NCI-H2107 treated with DMSO at 0.1 percent for 48 hours (cell line): ENCODE measurements at regions not wholly inside any gene's neighbourhood (a gene's known extent, or its start where the extent isn't known, plus 50 kb on each side); places are given as distances from the start of the nearest gene placed in this dataset.

Experiments
- DNase-seq: peaks from one replicate; lab custom pipeline; 2025; ENCODE audit not compliant: unreplicated experiment; lab: John Stamatoyannopoulos, UW

DNA sequence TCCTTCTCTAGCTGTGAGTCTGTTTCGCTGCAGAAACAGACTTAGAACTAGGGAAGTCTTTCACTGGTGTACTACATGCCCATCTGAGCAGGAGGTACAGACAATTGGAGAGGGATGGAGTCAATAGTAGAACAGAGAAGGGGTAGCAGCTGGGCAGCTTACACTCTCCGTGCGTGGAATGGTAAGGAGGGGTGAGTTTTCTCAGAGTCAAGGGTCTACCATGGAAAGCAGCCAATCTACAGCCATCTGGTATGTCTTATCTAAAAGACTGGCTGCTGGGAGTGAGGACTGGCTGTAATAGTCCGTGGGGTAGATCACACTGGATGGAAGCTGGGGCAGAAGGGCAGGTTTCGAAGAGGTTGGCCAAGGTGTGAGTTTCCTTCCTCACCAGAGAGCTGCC is 137.3 kb upstream of the TENM4 start:
- DNase-seq, result no peak

DNA sequence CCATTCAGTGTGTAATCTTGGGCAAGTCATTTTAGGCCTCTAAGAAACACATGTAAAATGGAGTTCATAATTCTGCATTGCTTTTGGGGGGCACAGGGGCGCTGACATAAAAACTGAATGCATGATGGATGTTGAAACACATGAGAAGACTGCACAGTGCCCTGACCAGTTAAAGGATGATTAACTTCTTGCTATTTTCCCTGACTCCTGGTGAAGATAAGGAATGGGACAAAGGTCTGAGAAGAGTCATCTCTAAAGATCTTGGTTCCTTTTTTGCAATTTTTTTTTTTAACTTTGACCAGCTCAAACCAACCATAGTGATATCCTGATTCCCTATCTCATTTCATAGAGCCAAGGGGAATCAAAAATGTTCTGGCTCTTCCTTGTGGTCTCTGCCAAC is 134.9 kb upstream of the TENM4 start:
- DNase-seq, result no peak

DNA sequence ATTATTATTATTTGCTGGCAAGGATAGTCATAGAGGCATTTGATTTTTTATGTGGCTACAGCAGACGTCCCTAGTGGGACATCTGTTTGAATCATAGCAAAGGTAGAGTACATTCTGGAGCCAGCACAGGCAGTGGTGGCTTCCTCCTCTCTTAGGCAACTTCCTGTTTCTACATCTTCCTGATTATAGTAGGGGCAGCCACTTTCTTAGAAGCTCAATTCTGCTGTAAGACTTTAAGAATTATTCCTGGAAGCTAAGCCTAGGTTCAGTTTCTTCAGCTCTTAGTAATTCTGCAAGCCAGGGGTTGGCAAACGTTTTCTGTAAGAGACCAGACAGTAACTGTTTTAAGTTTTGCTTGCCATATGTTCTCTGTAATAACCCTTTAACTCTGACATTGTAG is 129.3 kb upstream of the TENM4 start:
- no peak for DNase-seq

DNA sequence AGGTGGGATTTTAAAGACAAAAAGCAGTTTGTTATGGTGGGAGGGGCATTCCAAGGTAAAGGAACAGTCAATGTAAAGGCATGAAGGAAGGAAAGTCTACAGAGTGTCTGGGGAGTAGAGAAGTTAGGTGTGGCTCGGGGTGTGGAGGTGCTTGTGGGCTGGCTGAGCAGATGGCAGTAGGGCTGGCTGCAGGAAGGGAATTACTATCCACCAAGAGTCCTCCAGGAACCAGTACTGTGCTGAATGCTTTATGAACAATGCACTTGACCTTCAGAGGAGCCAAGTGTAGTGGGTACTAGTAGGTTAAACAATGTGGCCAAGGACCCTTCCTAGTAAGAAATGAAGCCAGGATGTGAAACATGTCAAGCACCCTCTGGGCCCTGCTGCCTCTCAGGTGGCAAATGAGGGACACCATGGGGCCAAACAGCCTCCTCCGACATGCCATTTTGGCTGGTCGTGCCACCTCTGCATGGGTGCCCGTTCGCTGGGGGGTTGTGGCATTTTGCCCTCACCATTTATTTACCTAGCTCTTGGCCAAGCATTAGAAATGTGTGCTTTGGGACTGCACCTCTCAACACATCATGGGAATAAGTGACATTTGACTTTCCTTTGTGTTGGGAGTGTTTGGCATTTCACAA is 123.6 kb upstream of the TENM4 start:
- DNase-seq, result no peak

DNA sequence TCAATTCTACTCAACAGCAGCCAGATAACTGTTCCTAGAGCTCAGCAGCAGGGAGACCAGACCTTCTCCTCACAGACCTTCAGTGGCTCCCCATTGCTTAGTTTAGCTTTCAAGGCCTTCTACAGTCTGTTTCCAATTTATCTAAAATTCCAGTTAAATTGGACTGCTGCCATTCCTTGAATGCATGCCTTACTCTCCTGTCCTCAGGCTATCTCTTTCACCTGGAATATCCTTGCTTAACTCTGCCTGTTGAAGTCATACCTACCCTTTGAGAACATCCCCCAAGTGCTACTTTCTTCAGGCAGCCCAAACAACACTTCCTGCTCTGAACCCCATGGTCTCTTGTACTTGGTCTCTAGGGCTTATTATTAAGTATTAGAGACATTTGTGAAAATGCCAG is 120.7 kb upstream of the TENM4 start:
- no peak for DNase-seq

DNA sequence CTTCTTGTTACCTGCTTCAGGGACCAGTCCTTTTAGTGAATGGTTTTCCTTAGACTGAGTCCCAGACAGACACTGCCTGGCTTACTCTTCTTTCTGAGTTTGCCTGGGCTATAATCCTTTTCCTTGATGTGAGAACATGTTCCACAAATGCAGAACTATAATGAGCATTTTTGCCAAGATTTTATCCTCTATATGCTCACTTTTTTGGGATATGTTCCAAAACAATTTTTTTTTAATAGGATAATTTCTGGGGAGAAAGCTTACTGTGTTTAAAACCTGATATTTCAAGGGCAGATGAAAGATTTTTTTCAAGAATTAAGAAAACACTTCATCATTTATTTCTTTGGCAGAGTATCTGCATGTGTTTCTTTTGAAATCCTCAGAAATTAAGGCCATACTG is 110.0 kb upstream of the TENM4 start:
- DNase-seq, result no peak

DNA sequence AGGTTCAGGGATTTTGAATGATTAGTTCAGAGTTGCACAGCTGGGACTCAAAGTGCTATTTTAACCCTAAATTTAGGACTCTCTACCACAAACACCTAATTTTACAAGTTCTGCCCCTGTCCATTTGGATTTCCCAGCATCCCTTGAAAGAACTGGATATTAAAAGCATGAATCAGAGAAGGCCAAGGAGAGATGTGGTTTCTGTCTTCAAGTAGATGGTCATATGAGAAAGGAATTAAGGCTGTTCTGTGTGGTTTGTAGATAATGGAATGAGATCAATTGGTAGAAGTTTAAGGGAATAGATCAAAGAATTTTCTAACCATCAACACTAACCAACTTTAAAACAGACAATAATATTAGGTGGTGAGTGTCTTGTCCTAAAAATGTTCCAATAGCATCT is 106.4 kb upstream of the TENM4 start:
- DNase-seq, result no peak

DNA sequence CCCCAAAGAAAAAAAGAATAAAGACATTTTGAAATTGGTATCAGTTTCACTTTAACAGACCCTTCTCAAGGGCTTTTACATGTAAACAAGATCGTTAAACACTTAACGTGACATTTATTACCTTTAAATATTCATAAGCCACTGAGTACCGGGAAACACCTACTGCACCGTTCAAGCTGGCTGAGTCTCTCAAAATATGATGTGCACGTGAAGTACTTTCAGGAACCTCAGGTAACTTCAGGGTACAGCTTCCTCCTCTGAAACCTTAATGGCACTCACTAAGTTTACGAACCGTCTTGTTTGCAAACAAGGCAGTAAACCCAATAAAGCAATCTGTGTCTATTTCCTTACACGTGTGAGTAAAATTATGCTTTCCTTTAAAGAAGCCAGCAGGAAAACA is 105.5 kb upstream of the TENM4 start:
- DNase-seq, result no peak

DNA sequence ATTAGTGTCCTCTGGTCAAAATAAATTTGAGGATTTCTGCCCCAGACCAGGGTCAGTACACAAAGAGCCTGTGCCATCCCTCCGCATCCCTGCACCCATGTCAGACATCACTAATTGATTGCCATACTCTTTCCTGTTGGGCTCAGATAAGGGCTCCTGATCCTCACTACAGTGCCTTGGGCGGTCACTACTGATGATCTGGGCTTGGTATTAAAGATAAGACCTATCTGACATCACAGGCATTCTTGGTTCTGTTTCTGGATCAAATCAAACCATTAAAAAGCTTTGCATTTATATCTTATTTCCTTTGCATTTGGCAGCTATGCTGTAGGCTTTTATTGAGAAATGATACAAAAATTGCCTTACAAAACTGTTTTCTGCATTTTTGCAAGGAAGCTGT is 103.5 kb upstream of the TENM4 start:
- no peak for DNase-seq

DNA sequence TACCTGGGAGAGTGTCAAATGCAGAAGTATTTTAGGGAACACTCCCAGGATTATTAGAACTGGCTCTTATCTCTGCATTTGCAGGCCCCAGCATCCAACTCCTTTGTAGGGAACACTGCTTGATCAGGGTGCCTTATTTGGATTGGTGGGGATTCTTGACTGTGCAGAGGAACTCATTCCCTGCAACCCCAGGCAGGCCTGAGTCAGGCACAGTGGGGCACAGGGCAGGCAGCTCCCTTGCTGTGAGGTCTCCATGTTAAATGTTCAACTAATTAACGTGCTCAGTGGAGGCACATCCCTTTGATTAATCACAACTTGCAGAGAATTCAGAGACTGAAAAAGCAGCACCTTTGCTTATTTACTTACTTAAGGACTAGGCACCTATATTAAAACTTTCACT is 102.3 kb upstream of the TENM4 start:
- no peak for DNase-seq

DNA sequence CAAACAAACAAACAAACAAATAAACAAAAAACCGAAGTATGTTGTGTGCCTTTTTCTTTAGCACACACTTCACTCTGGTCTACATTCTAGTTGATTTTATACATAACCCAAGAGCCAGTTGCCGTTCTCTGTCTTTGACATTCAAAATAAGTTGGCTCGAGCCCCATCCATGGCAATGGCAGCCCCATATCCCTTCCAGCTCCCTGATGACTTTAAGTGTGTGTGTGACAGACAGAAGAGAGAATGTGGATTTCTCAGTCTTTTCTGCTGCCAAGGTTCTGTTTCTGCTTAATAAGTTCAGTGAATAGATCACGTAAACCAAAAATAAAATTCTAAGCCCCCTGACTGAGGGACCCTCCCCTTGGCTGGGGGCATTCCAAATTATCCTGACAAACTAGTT is 100.6 kb upstream of the TENM4 start:
- no peak for DNase-seq

DNA sequence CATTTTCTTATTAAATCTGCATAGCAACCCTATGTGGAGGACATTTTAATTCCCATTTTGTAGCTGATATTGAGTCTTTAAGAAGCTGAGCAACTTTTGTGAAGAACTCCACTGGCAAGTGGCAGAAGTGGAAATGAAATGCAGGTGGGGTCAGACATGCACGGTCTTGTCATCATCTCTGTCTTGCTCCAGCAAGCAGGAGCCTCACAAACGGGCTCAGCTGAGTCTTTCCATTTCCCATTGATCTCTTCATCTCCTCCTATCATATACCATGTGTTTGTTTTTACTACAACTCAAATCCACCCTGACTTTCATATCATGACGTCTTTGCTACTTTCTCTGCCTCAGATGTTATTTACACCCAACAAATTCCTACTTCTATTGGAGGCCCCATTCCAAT is 97.9 kb upstream of the TENM4 start:
- no peak for DNase-seq

DNA sequence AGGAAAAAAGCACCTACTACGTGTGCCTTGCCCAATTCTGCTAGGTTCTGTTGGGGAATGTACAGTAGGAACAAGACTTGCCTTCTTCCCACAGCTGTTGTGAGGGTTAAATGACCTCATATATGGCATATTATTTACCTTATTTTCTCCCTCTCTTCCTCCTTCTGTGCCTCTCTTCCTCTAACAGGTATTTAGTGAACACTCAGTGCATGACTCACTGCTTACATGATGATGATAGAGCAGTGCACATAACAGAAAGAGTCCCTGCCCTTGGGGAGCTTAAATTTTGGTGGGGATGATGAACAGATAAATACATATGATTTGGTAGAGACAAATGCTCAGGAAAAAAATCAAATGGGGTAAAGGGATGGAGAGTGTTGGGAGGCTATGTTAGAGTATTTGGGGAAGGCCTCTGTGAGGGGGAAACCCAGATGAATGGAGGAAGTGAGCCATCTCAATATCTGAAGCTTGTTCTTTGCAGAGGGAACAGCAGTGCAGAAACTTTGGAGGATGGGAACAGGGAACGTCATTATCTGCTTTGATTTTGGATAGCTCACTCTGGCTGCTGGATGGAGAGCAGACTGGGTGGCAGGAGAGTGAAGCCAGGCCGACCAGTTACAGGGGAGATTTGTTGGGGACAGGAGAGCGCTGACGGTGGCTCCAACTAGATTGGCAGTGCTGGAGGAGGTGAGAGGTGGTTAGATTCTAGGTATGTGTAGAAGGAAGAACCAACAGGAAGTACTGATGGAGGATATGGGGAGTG is 95.5 kb upstream of the TENM4 start:
- DNase-seq, result no peak

DNA sequence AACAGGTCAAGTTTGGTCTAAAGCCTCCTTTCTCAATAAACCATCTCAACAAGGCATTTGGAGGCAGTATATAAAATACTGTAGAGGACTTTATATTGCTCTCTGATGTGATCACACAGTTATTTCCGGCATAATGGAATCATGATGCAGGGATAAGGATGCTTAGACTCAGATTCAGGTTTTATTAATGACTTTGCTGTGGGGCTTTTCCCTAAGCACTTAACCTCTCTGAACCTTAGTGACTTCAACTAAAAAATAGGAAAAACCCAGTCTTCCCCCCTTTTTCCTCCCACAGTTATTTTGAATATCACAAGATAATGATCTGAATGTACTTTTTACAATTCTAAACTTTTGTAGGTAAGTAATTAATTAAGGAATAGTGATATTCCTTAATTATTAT is 94.8 kb upstream of the TENM4 start:
- DNase-seq, result no peak

DNA sequence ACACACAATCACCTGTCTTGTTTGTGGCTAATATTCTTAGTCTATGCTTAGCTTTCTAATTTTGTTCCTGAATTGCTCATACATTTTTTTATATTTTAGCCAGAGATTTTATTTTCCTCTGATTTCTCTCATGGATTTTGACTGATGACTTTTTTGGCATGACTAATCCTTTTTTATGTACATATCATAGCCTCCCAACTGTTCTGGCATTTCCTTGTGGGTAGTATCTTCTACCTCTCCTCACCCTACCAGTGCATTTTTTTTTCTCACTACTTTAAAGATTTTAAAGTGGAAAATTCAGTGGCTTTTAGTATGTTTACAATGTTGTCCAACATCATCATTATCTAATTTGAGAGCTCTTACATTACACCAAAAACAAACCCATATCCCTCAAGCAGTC is 84.4 kb upstream of the TENM4 start:
- DNase-seq, result no peak

DNA sequence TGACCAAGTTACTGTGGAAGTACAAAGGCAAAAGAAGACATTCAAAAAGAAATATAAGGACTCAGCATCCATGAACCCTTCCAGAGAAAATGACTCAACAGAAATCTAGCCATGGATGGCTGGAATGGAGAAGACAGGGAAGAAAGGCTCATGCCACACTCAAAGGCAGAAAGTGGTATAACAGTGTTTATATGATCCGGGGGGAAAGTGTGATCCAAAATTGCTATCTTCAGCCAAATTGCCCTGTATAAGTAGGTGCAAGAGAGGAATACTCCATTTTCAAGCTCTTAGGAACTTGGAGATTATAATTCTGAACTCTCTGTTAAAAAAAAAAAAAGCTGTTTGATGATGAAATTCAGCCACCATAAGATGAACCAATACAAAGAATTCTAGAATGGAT is 81.8 kb upstream of the TENM4 start:
- DNase-seq, result no peak

DNA sequence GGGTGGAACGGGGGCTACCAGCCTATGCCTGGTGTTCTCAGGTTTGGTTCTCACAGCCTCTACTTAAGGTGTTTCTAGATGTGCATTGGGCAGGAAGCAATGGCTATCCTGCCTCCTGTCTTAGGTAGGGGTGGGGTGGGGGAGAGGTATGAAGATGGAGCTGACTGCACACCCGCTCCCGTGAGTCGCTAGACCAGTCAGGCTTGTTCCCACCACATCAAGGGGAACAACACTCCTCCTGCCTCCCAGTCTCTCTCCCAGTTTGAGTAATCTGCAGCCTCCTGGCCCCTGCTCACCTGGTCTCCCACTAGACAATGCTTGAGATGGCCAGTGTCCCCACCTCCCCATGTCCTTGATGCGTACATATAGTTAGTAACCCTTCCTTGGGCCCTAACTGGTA is 79.3 kb upstream of the TENM4 start:
- DNase-seq, result no peak

DNA sequence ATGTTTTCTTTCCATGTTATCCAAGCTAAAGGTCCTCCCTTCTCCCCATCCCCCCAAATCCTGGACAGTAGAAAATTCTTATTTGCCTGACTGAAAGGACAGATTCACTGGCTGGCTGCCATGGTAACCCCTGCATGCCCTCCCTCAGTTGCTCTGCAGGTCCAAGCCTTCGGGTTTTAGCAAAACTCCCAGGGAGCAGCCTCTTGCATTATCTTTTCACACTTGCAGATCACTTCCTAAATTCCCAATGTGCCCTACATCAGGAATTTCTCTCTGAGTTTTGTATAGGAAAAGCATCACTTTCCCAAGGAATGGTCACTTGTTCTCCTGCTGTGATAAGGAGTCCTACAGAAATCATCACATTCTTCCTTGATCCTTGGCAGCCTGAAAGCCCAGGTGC is 75.0 kb upstream of the TENM4 start:
- no peak for DNase-seq

DNA sequence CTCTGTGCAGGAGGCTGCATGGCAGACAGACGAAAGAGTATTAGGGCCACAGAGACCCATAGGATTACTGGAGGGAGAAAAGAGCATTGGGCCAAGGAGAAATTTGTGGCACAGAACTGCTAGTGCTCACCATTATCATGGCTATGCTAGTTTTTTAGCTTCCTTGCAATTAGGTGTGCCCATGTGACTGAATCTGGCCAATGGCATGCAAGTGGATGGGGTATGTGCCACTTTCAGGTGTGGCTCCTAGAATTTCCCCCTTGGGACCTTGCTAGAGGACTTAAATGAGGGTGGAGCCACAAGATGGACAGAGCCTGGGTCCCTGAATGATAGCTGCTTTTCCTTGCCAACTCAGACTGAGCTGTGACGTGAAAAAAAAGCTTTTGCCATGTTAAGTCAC is 73.9 kb upstream of the TENM4 start:
- no peak for DNase-seq

DNA sequence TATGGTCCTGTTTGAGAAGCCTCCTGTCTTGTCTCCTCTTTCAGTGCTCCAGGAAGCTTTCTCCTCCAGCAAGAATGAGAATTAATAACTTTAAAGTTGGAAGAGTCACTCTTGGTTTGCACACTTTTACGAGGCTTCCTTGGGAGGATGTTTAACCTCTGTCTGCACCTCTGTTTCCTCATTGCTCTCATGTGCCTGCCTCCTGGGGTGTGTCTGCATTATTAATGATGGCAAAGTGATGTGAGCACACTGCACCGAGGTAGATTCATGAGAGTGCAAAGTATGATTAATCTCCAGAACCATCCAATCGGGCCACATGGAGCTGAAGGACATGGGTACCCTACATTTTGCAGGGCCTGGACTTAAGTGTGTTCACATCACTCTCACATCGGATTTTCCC is 73.5 kb upstream of the TENM4 start:
- DNase-seq, result no peak

DNA sequence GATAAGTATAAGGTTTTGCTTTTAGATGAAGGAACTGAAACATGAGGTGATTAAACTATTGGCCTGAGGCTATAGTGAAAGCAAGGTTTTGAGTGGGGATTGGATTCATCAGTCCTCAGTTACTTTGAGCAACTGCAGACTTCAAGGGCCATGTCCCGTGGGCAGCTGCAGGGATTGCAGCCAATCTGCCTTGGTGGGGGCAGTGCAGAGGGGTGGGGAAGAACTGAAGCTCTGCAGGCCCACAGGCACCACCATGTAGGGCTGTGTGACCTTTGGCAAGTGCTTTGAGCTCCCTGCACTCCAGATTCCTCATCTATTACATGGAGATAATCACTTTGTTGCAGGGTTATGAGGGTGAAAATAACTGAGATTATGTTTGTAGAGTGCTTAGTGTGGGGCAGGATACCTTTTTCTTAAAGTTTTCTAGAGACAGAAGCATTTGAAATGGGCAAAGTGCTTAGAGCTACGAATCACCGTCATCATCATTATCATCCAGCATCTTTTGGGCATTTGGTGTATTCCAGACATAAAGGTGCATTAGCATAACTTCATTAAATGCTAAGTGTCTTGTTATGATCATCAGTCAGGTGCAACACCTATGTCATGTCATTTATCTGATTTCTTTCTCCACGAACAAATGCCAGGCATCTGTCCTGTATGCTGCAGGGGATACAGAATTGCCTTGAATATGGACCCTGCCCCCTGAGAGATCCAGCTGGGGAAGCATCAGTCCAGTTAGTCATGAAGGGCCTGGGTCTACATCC is 72.1 kb upstream of the TENM4 start:
- DNase-seq, result no peak

DNA sequence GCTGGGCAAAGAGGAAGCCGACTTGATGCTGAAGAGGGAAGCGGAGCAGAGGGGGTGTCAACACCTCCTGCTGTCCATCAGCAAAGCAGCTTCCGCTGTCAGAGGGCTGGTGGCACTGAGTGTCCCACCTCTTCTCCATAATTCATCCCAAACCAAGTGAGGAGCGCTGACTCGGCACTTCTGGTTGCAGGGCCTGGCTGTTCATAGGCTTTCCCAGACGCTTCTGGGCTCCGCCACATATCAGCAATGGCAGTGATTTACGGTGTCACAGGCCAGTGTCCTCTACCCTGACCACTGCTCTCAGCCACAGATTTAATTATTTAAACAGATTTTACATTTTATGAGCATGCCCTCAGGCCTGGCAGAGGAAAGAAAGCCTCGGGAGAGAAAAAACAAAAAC is 70.1 kb upstream of the TENM4 start:
- no peak for DNase-seq
